GM19452 (cell line): ENCODE measurements at regions not wholly inside any gene's neighbourhood (a gene's known extent, or its start where the extent isn't known, plus 50 kb on each side); places are given as distances from the start of the nearest gene placed in this dataset.

Experiments
- ATAC-seq: cut with Tn5 transposase; IDR thresholded peaks from one replicate; pipeline ENCODE4 v1.9.1; 2021; ENCODE audit not compliant: unreplicated experiment

- no peak for ATAC-seq
Observed at GRCh38 chr20:6241591-6241990, 118.8 kb upstream of the FERMT1 start.

GRCh38 chr20:6240059-6240458, 117.2 kb upstream of the FERMT1 start:
- no peak for ATAC-seq

DNA sequence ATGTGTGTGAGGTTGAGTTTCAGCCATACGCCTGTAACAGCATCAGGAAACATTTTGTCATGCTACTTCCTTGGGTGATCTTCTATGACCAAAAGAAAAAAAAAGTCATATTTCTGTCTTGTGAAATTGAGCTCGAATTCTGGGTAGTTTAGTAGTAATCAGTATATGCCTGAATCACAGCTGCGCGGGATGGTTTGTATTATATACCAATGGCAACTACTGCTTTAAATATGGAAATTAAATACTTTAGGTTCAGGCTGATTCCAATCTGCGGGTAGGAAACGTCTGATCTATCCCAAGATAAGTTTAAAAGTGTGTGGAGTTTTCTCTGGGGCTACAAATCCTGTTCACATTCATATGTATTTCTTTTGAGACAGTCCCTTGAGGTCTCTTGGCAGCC, 115.6 kb upstream of the FERMT1 start:
- no peak for ATAC-seq

DNA sequence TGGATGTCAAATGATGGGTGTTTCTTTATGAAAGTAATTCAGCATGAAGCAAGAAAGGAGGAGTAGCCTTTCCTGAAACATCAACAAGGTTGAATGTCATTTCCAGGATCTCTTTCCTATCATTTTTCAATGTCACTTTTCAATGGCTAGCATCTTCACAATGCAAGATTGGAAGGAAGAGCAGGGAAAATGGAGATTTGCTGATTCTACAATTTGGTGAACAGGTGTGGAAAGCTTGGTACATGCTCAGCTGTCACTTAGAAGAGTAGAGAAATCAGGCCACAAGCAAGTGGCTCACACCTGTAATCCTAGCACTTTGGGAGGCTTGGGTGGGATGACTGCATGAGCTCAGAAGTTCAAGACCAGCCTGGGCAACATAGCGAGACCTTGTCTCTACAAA, 112.7 kb upstream of the FERMT1 start:
- no peak for ATAC-seq

DNA sequence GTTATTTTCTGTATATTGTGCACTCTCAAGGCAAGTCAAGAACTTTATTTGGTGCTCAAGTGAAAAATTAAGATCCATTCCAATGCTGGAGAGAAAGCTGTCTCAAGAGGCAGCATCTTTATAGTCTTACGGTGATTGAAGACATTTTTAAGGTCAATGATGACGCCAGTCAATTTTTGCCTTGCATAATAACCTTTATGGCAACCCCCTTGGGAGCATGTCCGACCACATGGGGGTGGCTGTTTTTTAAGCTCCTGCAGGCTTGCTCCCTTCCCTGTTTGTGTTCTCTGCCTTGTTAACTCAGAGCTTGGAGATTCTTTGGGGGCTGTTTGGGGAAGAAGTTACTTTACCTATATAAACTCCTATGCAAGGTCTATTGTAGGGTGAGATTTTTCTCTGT, 109.6 kb upstream of the FERMT1 start:
- no peak for ATAC-seq

- no peak for ATAC-seq
Observed at GRCh38 chr20:6231556-6231955, 108.7 kb upstream of the FERMT1 start.

GRCh38 chr20:6228302-6228843, 105.5 kb upstream of the FERMT1 start:
- no peak for ATAC-seq

- no peak for ATAC-seq
Observed at GRCh38 chr20:6213311-6213710, 90.5 kb upstream of the FERMT1 start.

DNA sequence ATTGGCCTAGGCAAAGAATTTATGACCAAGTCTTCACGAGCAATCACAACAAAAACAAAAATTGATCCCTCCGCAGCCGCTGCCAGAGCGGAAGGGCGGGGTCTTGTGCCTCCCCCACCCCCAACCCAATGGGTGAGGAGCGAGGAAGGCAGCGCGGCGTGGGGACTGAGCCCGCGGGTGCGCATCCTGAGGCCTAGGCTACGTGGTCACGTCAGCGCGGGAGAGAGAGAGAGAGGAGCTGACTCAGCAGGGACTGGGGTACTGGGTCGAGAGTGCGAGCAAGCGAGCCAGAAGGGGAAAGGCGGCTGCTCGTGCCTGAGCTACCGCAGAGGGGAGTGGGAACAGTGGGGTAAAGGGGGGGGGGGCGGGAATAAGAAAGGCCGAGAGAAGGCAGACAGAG, 90.1 kb upstream of the FERMT1 start:
- no peak for ATAC-seq

DNA sequence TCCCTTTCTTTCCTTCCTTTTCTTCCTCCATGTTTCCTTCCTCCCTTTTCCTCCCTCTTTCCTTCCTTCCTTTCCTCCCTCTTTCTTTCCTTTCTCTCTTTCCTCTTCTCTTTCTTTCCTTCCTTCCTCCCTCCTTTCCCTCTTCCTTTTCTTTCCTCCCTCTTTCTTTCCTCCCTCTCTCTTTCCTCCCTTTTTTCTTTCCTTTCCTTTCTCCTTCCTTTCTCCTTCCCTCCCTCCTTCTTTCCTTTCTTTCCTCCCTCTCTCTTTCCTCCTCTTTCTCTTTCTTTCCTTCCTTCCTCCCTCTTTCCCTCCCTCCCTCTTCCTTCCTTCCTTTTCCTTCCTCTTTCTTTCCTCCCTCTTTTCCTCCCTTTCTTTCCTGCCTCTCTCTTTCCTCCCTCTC, 86.3 kb upstream of the FERMT1 start:
- no peak for ATAC-seq

DNA sequence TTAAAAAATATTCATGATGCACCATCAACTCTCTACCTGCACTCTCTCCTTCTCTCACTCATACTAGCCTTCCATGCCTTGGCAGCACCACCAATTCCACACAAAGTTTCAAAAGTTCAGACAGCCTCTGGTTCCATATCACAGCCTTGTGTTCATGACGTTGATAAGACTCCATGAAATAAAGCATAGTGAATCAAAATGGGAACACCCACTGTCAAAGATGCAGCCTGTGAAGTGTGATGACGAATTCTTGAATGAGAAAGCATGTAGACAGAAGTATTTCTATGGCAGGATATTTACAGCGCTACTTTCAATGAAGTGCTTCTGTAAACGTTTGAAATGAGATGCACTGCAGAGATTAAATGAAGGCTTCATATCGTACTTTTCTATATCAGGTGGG, 77.3 kb upstream of the FERMT1 start:
- ATAC-seq = no peak

DNA sequence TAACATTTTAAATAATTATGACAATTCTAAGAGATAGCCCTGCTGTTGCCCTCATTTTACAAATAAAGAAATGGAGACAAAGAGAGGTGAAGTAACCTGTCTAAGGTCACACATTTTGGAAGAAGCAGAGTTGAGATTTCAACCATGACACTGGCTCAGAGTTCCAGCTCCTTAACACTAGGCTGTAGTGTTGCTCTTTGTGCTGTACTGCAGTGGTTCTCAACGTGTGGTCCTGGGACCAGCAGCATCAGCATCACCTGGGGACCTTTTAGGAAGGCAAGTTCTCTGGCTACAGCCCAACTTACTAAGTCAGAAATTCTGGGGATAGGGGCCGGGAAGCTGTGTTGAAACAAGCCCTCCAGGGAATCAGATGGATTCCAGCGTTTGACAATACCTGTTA, 62.4 kb upstream of the FERMT1 start:
- ATAC-seq = no peak

- no peak for ATAC-seq
Observed at GRCh38 chr20:6184086-6184485, 61.3 kb upstream of the FERMT1 start.

DNA sequence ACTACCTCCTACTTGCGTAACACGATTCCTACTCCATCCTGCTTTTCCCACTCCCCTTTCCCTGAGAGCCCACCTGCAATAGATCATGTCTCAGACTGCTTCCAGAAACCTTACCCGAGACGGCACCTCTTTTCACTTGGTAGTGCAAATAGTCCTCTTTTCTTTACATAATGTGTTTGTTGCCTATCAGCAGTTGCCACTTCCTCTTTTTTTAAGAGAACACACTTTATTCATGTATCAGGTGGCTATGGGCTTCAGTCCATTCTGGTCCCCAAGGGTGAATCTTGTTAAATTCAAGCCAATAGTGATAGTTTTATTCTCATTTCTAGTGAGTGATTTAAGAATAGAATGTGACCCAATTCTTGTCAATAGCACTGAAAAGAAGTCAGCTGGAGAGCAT, 57.7 kb upstream of the FERMT1 start:
- ATAC-seq = no peak

DNA sequence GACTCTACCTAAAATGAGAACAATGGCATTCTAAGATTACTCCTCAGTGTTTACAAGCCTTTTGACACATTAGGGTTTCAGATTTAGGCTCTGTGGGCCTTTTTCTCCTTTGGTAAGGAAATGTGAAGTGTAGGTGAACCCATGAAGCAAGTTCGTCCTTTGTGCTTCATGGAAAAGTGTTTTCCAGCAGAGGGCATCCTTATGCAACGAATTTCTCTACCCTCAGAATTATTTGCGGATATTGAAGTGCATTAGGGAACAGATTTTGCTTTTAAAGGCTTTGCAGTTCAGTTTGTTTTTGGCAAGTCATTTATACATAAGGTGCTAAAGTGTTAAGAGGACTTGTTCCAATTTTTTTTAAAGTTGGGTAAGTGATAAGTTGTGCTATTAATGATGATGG, 55.7 kb upstream of the FERMT1 start:
- no peak for ATAC-seq

GRCh38 chr20:6173481-6173880, 50.7 kb upstream of the FERMT1 start:
- no peak for ATAC-seq
